ENCODE measurements at regions not wholly inside any gene's neighbourhood (a gene's known extent, or its start where the extent isn't known, plus 50 kb on each side); places are given as distances from the start of the nearest gene placed in this dataset.
A peak's percentile ranks its signal among the peaks of the same experiment; 100 is the strongest.

- TF ChIP-seq CEBPB (IDR thresholded peaks at IDR 0.05; ENCODE audit: borderline replicate concordance in 1 of 2, low read depth in 2 of 2, low read length in 2 of 2) (no peak), SMC3 (IDR thresholded peaks at IDR 0.05; ENCODE audit: borderline replicate concordance, low read length) (no peak), IKZF2 (IDR thresholded peaks at IDR 0.05) (no peak), SRF (IDR thresholded peaks at IDR 0.05; ENCODE audit: low read depth in 2 of 2, low read length in 2 of 2) (no peak), ZNF384 (IDR thresholded peaks at IDR 0.05; ENCODE audit: borderline replicate concordance, low read depth, low read length) (no peak), RAD21 (IDR thresholded peaks at IDR 0.05; ENCODE audit: insufficient read depth, low read depth, low read length) (peak; percentile 46; the same call in 1 of the 2 replicates), BHLHE40 (IDR thresholded peaks at IDR 0.05; ENCODE audit: borderline replicate concordance in 1 of 2, low read depth in 2 of 2, low read length in 1 of 2) (no peak), SMAD1 (IDR thresholded peaks at IDR 0.05; ENCODE audit: low read depth, partially characterized antibody) (no peak), JUND (IDR thresholded peaks at IDR 0.05; ENCODE audit: low read depth, low read length) (no peak)
Observed at GRCh38 chr6:114690625-114691024, 347.8 kb upstream of the HS3ST5 start (continued).

- in situ Hi-C loops (cut with MboI) (no loop called here), intact Hi-C loops (cut with micrococcal nuclease; ENCODE audit: unreplicated experiment) (no loop called here)
- H3K9me3 ChIP-seq (replicated peaks; ENCODE audit: control insufficient read depth, insufficient read depth, low read length), result no peaks in the 10 kb centered on the region
- WGBS (ENCODE audit: insufficient coverage, insufficient replicate concordance, low lambda C conversion rate, missing lambda C conversion rate), result 0% methylated on average over 2 of the region's 2 CpGs
- DNase-seq (ENCODE audit: low read depth, low spot score) (no peak), ATAC-seq (no peak), FAIRE-seq (no peak)
- H4K20me1 ChIP-seq (ENCODE audit: control insufficient read depth, insufficient read depth), result no peaks in the 10 kb centered on the region
- H2AFZ ChIP-seq (ENCODE audit: control insufficient read depth, low read depth, low read length), result no peak overlapping the region
- H3K79me2 ChIP-seq (ENCODE audit: control insufficient read depth, insufficient read depth, low read length), result no peaks in the 10 kb centered on the region
- no peak for TF ChIP-seq CBX5 (IDR thresholded peaks at IDR 0.05; ENCODE audit: low read depth)
- no peak for TF ChIP-seq PBX3 (IDR thresholded peaks at IDR 0.05; ENCODE audit: insufficient replicate concordance, low read depth, low read length)
- TF ChIP-seq POU2F2 (IDR thresholded peaks at IDR 0.05; ENCODE audit: borderline replicate concordance, low read depth, low read length), result no peak
- CTCF ChIA-PET, result no interaction called here
- H3K27me3 ChIP-seq (replicated peaks in 1 of 2; ENCODE audit: control insufficient read depth in 2 of 2, insufficient read depth in 2 of 2, low read length in 1 of 2), result no peaks in the 10 kb centered on the region
- no peak overlapping the region for H3K9ac ChIP-seq (ENCODE audit: control insufficient read depth, insufficient read depth, low read length)
- H3K4me2 ChIP-seq (ENCODE audit: control insufficient read depth, insufficient read depth), result no peak overlapping the region
- no peaks in the 10 kb centered on the region for H3K4me1 ChIP-seq (ENCODE audit: control insufficient read depth, insufficient read depth, low read length)
- no peaks in the 10 kb centered on the region for H3K36me3 ChIP-seq (ENCODE audit: control insufficient read depth in 2 of 2, insufficient read depth in 2 of 2, low read length in 1 of 2)
- H3K27ac ChIP-seq (ENCODE audit: control insufficient read depth, insufficient read depth), result no peak overlapping the region
- RAD21 ChIA-PET (ENCODE audit: unreplicated experiment), result no interaction called here
- no peak overlapping the region for H3K4me3 ChIP-seq
- BruUV-seq (replicated peaks), result no TSS peak
- POLR2A ChIA-PET, result no interaction called here
- SMC1A ChIA-PET (ENCODE audit: uncharacterized antibody, unreplicated experiment), result no interaction called here
Observed at GRCh38 chr6:114659513-114659912, 316.7 kb upstream of the HS3ST5 start.
